CD4-positive, alpha-beta T cell treated with Interleukin-2 at 100 ng/mL for 4 hours (primary cell): ENCODE measurements at regions not wholly inside any gene's neighbourhood (a gene's known extent, or its start where the extent isn't known, plus 50 kb on each side); places are given as distances from the start of the nearest gene placed in this dataset.
"Not testable (repeated sequence)": the region's sequence is repeated elsewhere in the genome, so short reads cannot be mapped to it uniquely, and the experiment has no call there.

Experiments used
- DNase-seq: peaks from one replicate; pipeline ENCODE4 v3.0.0-alpha.2; 2020; ENCODE audit warnings: low spot score

- no peak for DNase-seq
Observed at GRCh38 chr10:17538941-17539340, 78.2 kb downstream of the HACD1 start.

GRCh38 chr10:17537281-17537680 is 79.9 kb downstream of the HACD1 start:
- no peak for DNase-seq

- no peak for DNase-seq
Observed at GRCh38 chr10:17536221-17536620, 81.0 kb downstream of the HACD1 start.

GRCh38 chr10:17533731-17534130 is 79.3 kb upstream of the ST8SIA6 start:
- no peak for DNase-seq

GRCh38 chr10:17528306-17528862 is 74.0 kb upstream of the ST8SIA6 start:
- DNase-seq: no peak

GRCh38 chr10:17527514-17528146 is 73.2 kb upstream of the ST8SIA6 start:
- DNase-seq: no peak

- not testable (repeated sequence) for DNase-seq
Observed at GRCh38 chr10:17526571-17526970, 72.2 kb upstream of the ST8SIA6 start.

GRCh38 chr10:17523917-17524316 is 69.5 kb upstream of the ST8SIA6 start:
- no peak for DNase-seq

- no peak for DNase-seq
Observed at GRCh38 chr10:17523246-17523753, 68.9 kb upstream of the ST8SIA6 start.

GRCh38 chr10:17522269-17522668 is 67.9 kb upstream of the ST8SIA6 start:
- not testable (repeated sequence) for DNase-seq

GRCh38 chr10:17519457-17519856 is 65.1 kb upstream of the ST8SIA6 start:
- DNase-seq: no peak

GRCh38 chr10:17518338-17518737 is 63.9 kb upstream of the ST8SIA6 start:
- DNase-seq: no peak

- DNase-seq: no peak
Observed at GRCh38 chr10:17516376-17516775, 62.0 kb upstream of the ST8SIA6 start.

- no peak for DNase-seq
Observed at GRCh38 chr10:17512341-17513001, 58.1 kb upstream of the ST8SIA6 start.

- DNase-seq: no peak
Observed at GRCh38 chr10:17510242-17510908, 56.0 kb upstream of the ST8SIA6 start.

GRCh38 chr10:17507538-17507937 is 53.1 kb upstream of the ST8SIA6 start:
- DNase-seq: no peak

GRCh38 chr10:17506856-17507471 is 52.6 kb upstream of the ST8SIA6 start:
- peak; percentile 22 for DNase-seq

- peak; percentile 60 for DNase-seq
Observed at GRCh38 chr10:17506390-17506789, 52.0 kb upstream of the ST8SIA6 start.

GRCh38 chr10:17504547-17505245 is 50.3 kb upstream of the ST8SIA6 start:
- DNase-seq: no peak
